A549 (cell line): ENCODE measurements at regions not wholly inside any gene's neighbourhood (a gene's known extent, or its start where the extent isn't known, plus 50 kb on each side); places are given as distances from the start of the nearest gene placed in this dataset.

Source experiments
- ATAC-seq, 2 experiments: fragments of 200-7000 bp in 1 of 2; fragments of >200 bp in 1 of 2; cut with Nextera tagmentation in 1 of 2; cut with Tn5 transposase in 1 of 2; 3 replicates each; pipeline versions ENCODE4 v1.8.0 to v1.9.1; 2018 to 2020; ENCODE audit warnings: mild to moderate bottlenecking in 1 of 2, moderate library complexity in 1 of 2
- CTCF ChIA-PET: fragments of 300-600 bp; sonication (Branson Sonifier 250); formaldehyde crosslinking; extraction: SDS; loops from one replicate; lab custom pipeline; 2021; ENCODE audit warnings: antibody characterized with exemption, inconsistent platforms; lab: Yijun Ruan, JAX
- POLR2A ChIA-PET: fragments of 350-600 bp; formaldehyde crosslinking; extraction: SDS; loops from one replicate; lab custom pipeline; 2021; ENCODE audit warnings: antibody characterized with exemption, inconsistent platforms; lab: Yijun Ruan, JAX
- DNase-seq, 2 experiments: peaks; one replicate each; pipeline versions ENCODE4 v3.0.0 to v3.0.0-alpha.2; 2011 to 2016; ENCODE audit warnings: low read depth in 1 of 2, low spot score in 1 of 2
- FAIRE-seq: peaks from 2 replicates; lab custom pipeline; 2011; peaks lifted over from hg19 to GRCh38; lab: Jason Lieb, UNC
- H3K27ac ChIP-seq, 2 experiments: fragments of >200 bp; sonication (Bioruptor Twin); formaldehyde crosslinking; 3 replicates each; pipeline ENCODE4 v1.5.1; 2016 to 2017
- H3K4me1 ChIP-seq: fragments of >200 bp; sonication (Bioruptor Twin); formaldehyde crosslinking; 3 replicates; pipeline ENCODE4 v1.6.1; 2016
- H3K4me2 ChIP-seq: fragments of >200 bp; sonication (Bioruptor Twin); formaldehyde crosslinking; 3 replicates; pipeline ENCODE4 v1.6.1; 2016
- H3K4me3 ChIP-seq: fragments of >200 bp; sonication (Bioruptor Twin); formaldehyde crosslinking; 3 replicates; pipeline ENCODE4 v1.5.1; 2016
- H3K9me3 ChIP-seq: fragments of >200 bp; sonication (Bioruptor Twin); formaldehyde crosslinking; 3 replicates; pipeline ENCODE4 v1.6.1; 2016
- BCL3 ChIP-seq: fragments of >200 bp; sonication (Bioruptor Twin); formaldehyde crosslinking; IDR thresholded peaks from 3 replicates; pipeline ENCODE4 v1.6.1; 2016
- BHLHE40 ChIP-seq: IDR thresholded peaks from 2 replicates; pipeline ENCODE4 v1.6.1; 2012; ENCODE audit warnings: low read depth, low read length, inconsistent platforms
- CBX2 ChIP-seq: fragments of 200-600 bp; sonication (generic); IDR thresholded peaks from 2 replicates; pipeline ENCODE4 v1.6.1; 2016; ENCODE audit warnings: low read depth, mild to moderate bottlenecking, borderline replicate concordance
- CTCF ChIP-seq: fragments of >200 bp; sonication (Bioruptor Twin); formaldehyde crosslinking; IDR thresholded peaks from 3 replicates; pipeline ENCODE4 v1.5.1; 2016
- EHF ChIP-seq: fragments of 250-450 bp; sonication (Bioruptor Pico); IDR thresholded peaks from 2 replicates; pipeline ENCODE4 v1.5.0; 2020; ENCODE audit warnings: mild to moderate bottlenecking
- EP300 ChIP-seq, 2 experiments: fragments of >200 bp; sonication (Bioruptor Twin); formaldehyde crosslinking; IDR thresholded peaks; 2 replicates in 1 of 2; 3 replicates in 1 of 2; pipeline ENCODE4 v1.6.1; 2016 to 2017
- FOSB ChIP-seq: fragments of 250-450 bp; sonication (Bioruptor Pico); IDR thresholded peaks from 2 replicates; pipeline ENCODE4 v1.5.0; 2020; ENCODE audit warnings: mild to moderate bottlenecking, moderate library complexity
- HES2 ChIP-seq: fragments of >200 bp; sonication (Bioruptor Twin); formaldehyde crosslinking; IDR thresholded peaks from 2 replicates; pipeline ENCODE4 v1.6.1; 2016
- HOXB5 ChIP-seq: fragments of 250-450 bp; sonication (Bioruptor Pico); IDR thresholded peaks from 2 replicates; pipeline ENCODE4 v1.5.0; 2020; ENCODE audit warnings: mild to moderate bottlenecking, moderate library complexity
- JUN ChIP-seq, 2 experiments: fragments of >200 bp; sonication (Bioruptor Twin); formaldehyde crosslinking; IDR thresholded peaks; 2 replicates in 1 of 2; 3 replicates in 1 of 2; pipeline ENCODE4 v1.6.1; 2016 to 2017
- KDM1A ChIP-seq: fragments of 200-600 bp; sonication (generic); IDR thresholded peaks from 2 replicates; pipeline ENCODE4 v1.6.1; 2016; ENCODE audit warnings: low read depth, mild to moderate bottlenecking
- MAX ChIP-seq: IDR thresholded peaks from 2 replicates; pipeline ENCODE4 v1.6.1; 2012
- NPAS2 ChIP-seq: fragments of 250-450 bp; sonication (Bioruptor Pico); IDR thresholded peaks from 2 replicates; pipeline ENCODE4 v1.8.0; 2022; ENCODE audit warnings: mild to moderate bottlenecking, moderate library complexity, borderline replicate concordance
- PHF8 ChIP-seq: fragments of 200-600 bp; sonication (generic); IDR thresholded peaks from 2 replicates; pipeline ENCODE4 v1.6.1; 2016; ENCODE audit warnings: low read depth, mild to moderate bottlenecking, antibody characterized with exemption, moderate library complexity, borderline replicate concordance
- RAD21 ChIP-seq, 2 experiments: fragments of >200 bp in 1 of 2; sonication (Bioruptor Twin) in 1 of 2; formaldehyde crosslinking in 1 of 2; IDR thresholded peaks in 1 of 2; conservative IDR thresholded peaks in 1 of 2; 2 replicates in 1 of 2; 3 replicates in 1 of 2; pipeline ENCODE4 v1.6.1; 2012 to 2018; ENCODE audit warnings: inconsistent platforms in 1 of 2
- RARB ChIP-seq: fragments of 250-450 bp; sonication (Bioruptor Pico); IDR thresholded peaks from 2 replicates; pipeline ENCODE4 v1.8.0; 2021; ENCODE audit warnings: mild to moderate bottlenecking, moderate library complexity
- RFX5 ChIP-seq: fragments of 450-650 bp; IDR thresholded peaks from 2 replicates; pipeline ENCODE4 v1.7.1; 2014; ENCODE audit warnings: antibody characterized with exemption, mild to moderate bottlenecking, moderate library complexity
- SMC3 ChIP-seq: fragments of >200 bp; sonication (Bioruptor Twin); formaldehyde crosslinking; IDR thresholded peaks from 3 replicates; pipeline ENCODE4 v1.6.1; 2018; ENCODE audit warnings: inconsistent platforms
- TFCP2L1 ChIP-seq: fragments of 250-450 bp; sonication (Bioruptor Pico); IDR thresholded peaks from 2 replicates; pipeline ENCODE4 v1.5.0; 2021; ENCODE audit warnings: mild to moderate bottlenecking
- TP53 ChIP-seq: fragments of 250-450 bp; sonication (Bioruptor Pico); IDR thresholded peaks from 2 replicates; pipeline ENCODE4 v1.5.0; 2021; ENCODE audit warnings: mild to moderate bottlenecking, moderate library complexity
- WGBS: methylation state at CpG from one replicate; pipeline ENCODE4 v1.1.6; 2017; ENCODE audit errors: missing lambda C conversion rate; 5-methylcytosine and 5-hydroxymethylcytosine counted together

- TF ChIP-seq EP300 (IDR thresholded peaks at IDR 0.05) (no peak), TFCP2L1 (CRISPR knock-in tag) (no peak), TP53 (CRISPR knock-in tag) (no peak)
- TF ChIP-seq, all 56 proteins: peak for 0
- Histone ChIP-seq H3K4me3 (no peak overlapping the region), H3K9me3 (no peaks in the 10 kb centered on the region), H3K4me2 (no peak overlapping the region), H3K4me1 (no peaks in the 10 kb centered on the region), H3K27ac (no peak overlapping the region)
- POLR2A ChIA-PET: no interaction called here
- CTCF ChIA-PET: no interaction called here
- no peak for DNase-seq
- WGBS: 17% methylated on average over 3 of the region's 3 CpGs
- ATAC-seq: no peak
- no peak for FAIRE-seq
Observed at GRCh38 chr20:40767615-40767924, 78.5 kb upstream of the MAFB start.

- FAIRE-seq: no peak
- no peaks in the 10 kb centered on the region for H3K4me1 ChIP-seq
- no peak for TF ChIP-seq RFX5
- TF ChIP-seq MAX: no peak
- TF ChIP-seq CTCF: no peak
- no peak for TF ChIP-seq EHF (CRISPR knock-in tag)
- TF ChIP-seq TP53 (CRISPR knock-in tag): no peak
- TF ChIP-seq RARB (CRISPR knock-in tag): no peak
- no peak for TF ChIP-seq BHLHE40
- no peak for TF ChIP-seq SMC3
- TF ChIP-seq BCL3: no peak
- no peak for TF ChIP-seq KDM1A
- TF ChIP-seq RAD21 (conservative IDR thresholded peaks at IDR 0.05 in 1 of 2, IDR thresholded peaks at IDR 0.05 in 1 of 2): no peak
- TF ChIP-seq JUN (IDR thresholded peaks at IDR 0.05): no peak
- no peak for TF ChIP-seq HOXB5 (CRISPR knock-in tag)
- TF ChIP-seq PHF8: no peak
- TF ChIP-seq NPAS2 (CRISPR knock-in tag): no peak
- no peak for TF ChIP-seq CBX2
- ChIA-PET POLR2A (no interaction called here), CTCF (interaction anchor here (0.6 kb wide), 1 partner anchor 1018 kb away, joined by 3 read pairs; no protein-coding TSS in a partner anchor)
- no peaks in the 10 kb centered on the region for H3K9me3 ChIP-seq
- H3K4me3 ChIP-seq: no peak overlapping the region
- 37% methylated on average over 3 of the region's 3 CpGs for WGBS
- H3K4me2 ChIP-seq: no peak overlapping the region
- no peak overlapping the region for H3K27ac ChIP-seq
- no peak for ATAC-seq
- DNase-seq: no peak
Observed at GRCh38 chr20:40768105-40768504, 79.1 kb upstream of the MAFB start.

- Histone ChIP-seq H3K9me3 (no peaks in the 10 kb centered on the region), H3K4me3 (no peak overlapping the region), H3K27ac (no peak overlapping the region), H3K4me1 (no peaks in the 10 kb centered on the region), H3K4me2 (no peak overlapping the region)
- ChIA-PET POLR2A (no interaction called here), CTCF (interaction anchor here (0.7 kb wide), 1 partner anchor 28 kb away, joined by 3 read pairs; no protein-coding TSS in a partner anchor)
- no peak for DNase-seq
- no peak for ATAC-seq
- 12% methylated on average over 2 of the region's 2 CpGs for WGBS
- no peak for FAIRE-seq
- no peak for TF ChIP-seq FOSB (CRISPR knock-in tag)
- no peak for TF ChIP-seq HES2
- no peak for TF ChIP-seq RFX5
Observed at GRCh38 chr20:40769677-40770285, 80.7 kb upstream of the MAFB start.
